Kidney glomerular epithelial cell (primary cell): ENCODE measurements at regions not wholly inside any gene's neighbourhood (a gene's known extent, or its start where the extent isn't known, plus 50 kb on each side); places are given as distances from the start of the nearest gene placed in this dataset.
"Not testable (repeated sequence)": the region's sequence is repeated elsewhere in the genome, so short reads cannot be mapped to it uniquely, and the experiment has no call there.

Experiments
- DNase-seq: peaks from one replicate; lab custom pipeline; 2025; lab: John Stamatoyannopoulos, UW

GRCh38 chr6:86609549-86610388, 327.6 kb upstream of the HTR1E start:
- no peak for DNase-seq

GRCh38 chr6:86603364-86603763, 334.0 kb upstream of the HTR1E start:
- not testable (repeated sequence) for DNase-seq

GRCh38 chr6:86602093-86602492, 335.2 kb upstream of the HTR1E start:
- not testable (repeated sequence) for DNase-seq

GRCh38 chr6:86598969-86599368, 338.4 kb upstream of the HTR1E start:
- DNase-seq = not testable (repeated sequence)

GRCh38 chr6:86595641-86596040, 341.7 kb upstream of the HTR1E start:
- no peak for DNase-seq

- DNase-seq = no peak
These were observed 351.1 kb upstream of the HTR1E start for GRCh38 chr6:86586195-86586594.

- no peak for DNase-seq
These were observed 355.5 kb upstream of the HTR1E start for GRCh38 chr6:86581833-86582232.

GRCh38 chr6:86563197-86563596, 374.1 kb upstream of the HTR1E start:
- no peak for DNase-seq

- no peak for DNase-seq
These were observed 379.0 kb upstream of the HTR1E start for GRCh38 chr6:86558318-86558717.

- DNase-seq = no peak
These were observed 400.0 kb upstream of the HTR1E start for GRCh38 chr6:86537292-86537861.

GRCh38 chr6:86536121-86536520, 401.2 kb upstream of the HTR1E start:
- DNase-seq = no peak

- no peak for DNase-seq
These were observed 402.2 kb upstream of the HTR1E start for GRCh38 chr6:86535100-86535499.

GRCh38 chr6:86529635-86530034, 407.7 kb upstream of the HTR1E start:
- no peak for DNase-seq

GRCh38 chr6:86526238-86526637, 411.1 kb upstream of the HTR1E start:
- no peak for DNase-seq

- DNase-seq = no peak
These were observed 421.2 kb upstream of the HTR1E start for GRCh38 chr6:86516087-86516486.

- no peak for DNase-seq
These were observed 425.4 kb upstream of the HTR1E start for GRCh38 chr6:86511962-86512361.

- DNase-seq = no peak
These were observed 429.1 kb upstream of the HTR1E start for GRCh38 chr6:86508230-86508629.

- DNase-seq = no peak
These were observed 434.8 kb upstream of the HTR1E start for GRCh38 chr6:86502497-86502896.

GRCh38 chr6:86500035-86500434, 437.3 kb upstream of the HTR1E start:
- DNase-seq = no peak

- not testable (repeated sequence) for DNase-seq
These were observed 448.3 kb upstream of the HTR1E start for GRCh38 chr6:86489042-86489441.

- DNase-seq = no peak
These were observed 449.6 kb upstream of the HTR1E start for GRCh38 chr6:86487660-86488221.

GRCh38 chr6:86478316-86478715, 459.0 kb upstream of the HTR1E start:
- not testable (repeated sequence) for DNase-seq

- DNase-seq = no peak
These were observed 459.7 kb upstream of the HTR1E start for GRCh38 chr6:86477500-86478148.
